GM12878 (cell line): ENCODE measurements at regions not wholly inside any gene's neighbourhood (a gene's known extent, or its start where the extent isn't known, plus 50 kb on each side); places are given as distances from the start of the nearest gene placed in this dataset.

Experiments
- ATAC-seq: fragments of 200-7000 bp; cut with Tn5 transposase; 3 replicates; pipeline ENCODE4 v1.9.1; 2020; ENCODE audit warnings: mild to moderate bottlenecking, moderate library complexity
- BruUV-seq: library from RNA; stranded (reverse); fragments of 400-500 nt; replicated peaks from 2 replicates; lab custom pipeline; 2021; lab: Mats Ljungman, UMichigan
- CTCF ChIA-PET: fragments of 300-600 bp; sonication (Branson Sonifier 250); formaldehyde crosslinking; extraction: SDS; loops from one replicate; lab custom pipeline; 2021; ENCODE audit warnings: inconsistent platforms; lab: Yijun Ruan, JAX
- POLR2A ChIA-PET: fragments of 350-600 bp; formaldehyde crosslinking; extraction: SDS; loops from one replicate; lab custom pipeline; 2021; ENCODE audit warnings: inconsistent platforms; lab: Charles Lee
- RAD21 ChIA-PET: fragments of 300-600 bp; sonication (Branson Sonifier 250); formaldehyde crosslinking; loops from one replicate; lab custom pipeline; 2023; ENCODE audit warnings: antibody characterized with exemption; ENCODE audit not compliant: unreplicated experiment; lab: Charles Lee
- SMC1A ChIA-PET: fragments of 300-600 bp; sonication (Branson Sonifier 250); formaldehyde crosslinking; loops from one replicate; lab custom pipeline; 2023; ENCODE audit not compliant: unreplicated experiment, uncharacterized antibody; lab: Charles Lee
- DNase-seq: peaks from one replicate; pipeline ENCODE4 v3.0.0-alpha.2; 2011; ENCODE audit warnings: low read depth, low spot score
- FAIRE-seq: peaks from 3 replicates; lab custom pipeline; 2011; peaks lifted over from hg19 to GRCh38; lab: Jason Lieb, UNC
- H2AFZ ChIP-seq: 2 replicates; pipeline ENCODE4 v1.6.0; 2011; ENCODE audit warnings: low read depth, low read length, control low read depth; ENCODE audit not compliant: control insufficient read depth
- H3K27ac ChIP-seq: 2 replicates; pipeline ENCODE4 v1.5.1; 2011; ENCODE audit warnings: control low read depth; ENCODE audit not compliant: control insufficient read depth, insufficient read depth
- H3K27me3 ChIP-seq, 2 experiments: replicated peaks in 1 of 2; 2 replicates each; pipeline versions ENCODE4 v1.6.0 to v1.6.1; 2011; ENCODE audit warnings: low read length in 1 of 2; ENCODE audit not compliant: control insufficient read depth in 2 of 2, insufficient read depth in 2 of 2
- H3K36me3 ChIP-seq, 2 experiments: 2 replicates each; pipeline ENCODE4 v1.5.1; 2011; ENCODE audit warnings: low read length in 1 of 2; ENCODE audit not compliant: control insufficient read depth in 2 of 2, insufficient read depth in 2 of 2
- H3K4me1 ChIP-seq: 2 replicates; pipeline ENCODE4 v1.6.1; 2011; ENCODE audit warnings: mild to moderate bottlenecking, low read length, moderate library complexity, mixed read lengths; ENCODE audit not compliant: control insufficient read depth, insufficient read depth
- H3K4me2 ChIP-seq: 2 replicates; pipeline ENCODE4 v1.6.0; 2011; ENCODE audit warnings: control low read depth; ENCODE audit not compliant: control insufficient read depth, insufficient read depth
- H3K4me3 ChIP-seq: fragments of 200-600 bp; sonication (generic); 2 replicates; pipeline ENCODE4 v1.5.1; 2016
- H3K79me2 ChIP-seq: 2 replicates; pipeline ENCODE4 v1.6.0; 2011; ENCODE audit warnings: low read length; ENCODE audit not compliant: control insufficient read depth, insufficient read depth
- H3K9ac ChIP-seq: 2 replicates; pipeline ENCODE4 v1.8.0; 2011; ENCODE audit warnings: low read length, control low read depth, mixed read lengths; ENCODE audit not compliant: control insufficient read depth, insufficient read depth
- H3K9me3 ChIP-seq: replicated peaks from 3 replicates; pipeline ENCODE4 v1.5.1; 2011; ENCODE audit warnings: mild to moderate bottlenecking, low read length; ENCODE audit not compliant: control insufficient read depth, insufficient read depth
- H4K20me1 ChIP-seq: 2 replicates; pipeline ENCODE4 v1.6.0; 2011; ENCODE audit not compliant: control insufficient read depth, insufficient read depth
- CHD4 ChIP-seq: fragments of 200-600 bp; sonication (generic); IDR thresholded peaks from 2 replicates; pipeline ENCODE4 v1.6.1; 2016; ENCODE audit warnings: mild to moderate bottlenecking
- EP300 ChIP-seq, 2 experiments: fragments of 150-350 bp in 1 of 2; IDR thresholded peaks; 2 replicates each; pipeline ENCODE4 v1.6.1; 2011 to 2012; ENCODE audit warnings: low read depth in 2 of 2, low read length in 2 of 2, borderline replicate concordance in 1 of 2, improper control_type of control experiment in 1 of 2, inconsistent platforms in 1 of 2; ENCODE audit not compliant: control insufficient read depth in 1 of 2
- IKZF1 ChIP-seq: fragments of 450-650 bp; conservative IDR thresholded peaks from 2 replicates; pipeline ENCODE4 v1.6.1; 2017; ENCODE audit warnings: antibody characterized with exemption, mild to moderate bottlenecking
- MEF2A ChIP-seq: IDR thresholded peaks from 2 replicates; pipeline ENCODE4 v1.6.1; 2011; ENCODE audit warnings: low read depth, mild to moderate bottlenecking, low read length, moderate library complexity; ENCODE audit not compliant: insufficient read depth
- NFYA ChIP-seq: IDR thresholded peaks from 2 replicates; pipeline ENCODE4 v1.6.1; 2011; ENCODE audit warnings: low read depth, mild to moderate bottlenecking, low read length, improper control_type of control experiment, borderline replicate concordance
- PAX5 ChIP-seq: IDR thresholded peaks from 2 replicates; pipeline ENCODE4 v1.6.1; 2011; ENCODE audit warnings: low read depth, low read length, borderline replicate concordance
- SREBF1 ChIP-seq: IDR thresholded peaks from 2 replicates; pipeline ENCODE4 v1.6.1; 2012; ENCODE audit warnings: mild to moderate bottlenecking, low read length
- TARDBP ChIP-seq: IDR thresholded peaks from 2 replicates; pipeline ENCODE4 v1.6.1; 2016; ENCODE audit warnings: borderline replicate concordance
- TBL1XR1 ChIP-seq: IDR thresholded peaks from 2 replicates; pipeline ENCODE4 v1.6.1; 2012; ENCODE audit warnings: low read depth, low read length, improper control_type of control experiment
- YY1 ChIP-seq: IDR thresholded peaks from 2 replicates; pipeline ENCODE4 v1.6.1; 2011; ENCODE audit warnings: low read depth, mild to moderate bottlenecking, low read length
- ZNF207 ChIP-seq: fragments of 450-650 bp; IDR thresholded peaks from 2 replicates; pipeline ENCODE4 v1.6.1; 2014; ENCODE audit warnings: antibody characterized with exemption, mild to moderate bottlenecking, borderline replicate concordance
- WGBS: methylation state at CpG from one replicate; pipeline ENCODE4 v1.1.6; 2016; ENCODE audit warnings: low lambda C conversion rate; ENCODE audit not compliant: insufficient replicate concordance, insufficient coverage; ENCODE audit errors: missing lambda C conversion rate; 5-methylcytosine and 5-hydroxymethylcytosine counted together
- in situ Hi-C: fragments of 300-500 bp; cut with MboI; formaldehyde crosslinking; loops from 9 replicates; pipeline ENCODE4 v1.14.3; 2018; ENCODE audit warnings: mixed read lengths
- intact Hi-C: fragments of 100-400 bp; cut with micrococcal nuclease; formaldehyde crosslinking; loops from one replicate; pipeline ENCODE4 v1.14.2; 2022; ENCODE audit not compliant: unreplicated experiment
- TF ChIP-seq, protein P1 (sequence below): IDR thresholded peaks from 2 replicates; pipeline ENCODE4 v1.6.1; 2012; ENCODE audit warnings: low read length, inconsistent platforms
- TF ChIP-seq, protein P2 (sequence below): fragments of 450-650 bp; conservative IDR thresholded peaks from 2 replicates; pipeline ENCODE4 v1.6.1; 2017; ENCODE audit warnings: mild to moderate bottlenecking, moderate library complexity
- TF ChIP-seq, protein P3 (sequence below): fragments of 450-650 bp; IDR thresholded peaks from 2 replicates; pipeline ENCODE4 v1.6.1; 2017; ENCODE audit warnings: mild to moderate bottlenecking, moderate library complexity
- TF ChIP-seq, protein P4 (sequence below): fragments of 450-650 bp; IDR thresholded peaks from 2 replicates; pipeline ENCODE4 v1.6.1; 2017; ENCODE audit warnings: borderline replicate concordance
- TF ChIP-seq, protein P5 (sequence below): IDR thresholded peaks from 2 replicates; pipeline ENCODE4 v1.6.1; 2011; ENCODE audit warnings: low read depth, mild to moderate bottlenecking, low read length, moderate library complexity, borderline replicate concordance; ENCODE audit errors: extremely low read depth

DNA sequence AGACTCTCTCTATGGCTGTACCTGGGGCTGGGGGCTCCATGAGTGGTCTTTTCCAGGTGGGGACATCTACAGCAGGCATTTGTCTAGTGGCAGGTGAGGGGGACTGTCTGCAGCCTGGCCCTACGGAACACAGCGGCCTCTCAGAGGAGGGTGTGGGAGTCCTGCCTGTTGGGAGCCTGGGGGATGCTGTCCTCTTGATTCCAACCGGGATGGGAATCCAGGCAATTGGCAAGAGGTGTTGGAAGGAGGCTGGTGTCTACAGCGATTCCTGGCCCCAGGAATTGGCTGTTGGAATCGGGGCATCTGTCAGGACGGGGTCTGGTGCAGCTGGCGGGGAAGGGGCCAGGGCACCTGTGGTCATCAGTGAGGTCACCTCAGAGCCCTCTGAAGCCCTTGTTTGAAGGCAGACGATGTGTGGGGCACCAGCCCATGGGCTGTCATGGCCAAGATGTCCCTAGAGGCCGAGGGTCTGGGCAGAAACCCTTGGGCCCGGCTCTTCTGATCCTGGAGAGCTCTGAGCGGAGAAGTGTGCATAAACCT lies 386.3 kb downstream of the TMEM121 start:
- Histone ChIP-seq H4K20me1 (no peaks in the 10 kb centered on the region), H3K27ac (no peak overlapping the region), H3K9ac (no peak overlapping the region), H3K36me3 (no peaks in the 10 kb centered on the region), H2AFZ (no peak overlapping the region), H3K79me2 (peaks cover 50% of the 10 kb centered on the region), H3K4me2 (no peak overlapping the region), H3K9me3 (no peaks in the 10 kb centered on the region), H3K27me3 (no peaks in the 10 kb centered on the region), H3K4me3 (no peak overlapping the region), H3K4me1 (no peaks in the 10 kb centered on the region)
- RAD21 ChIA-PET, result no interaction called here
- no CpG with 5 or more reads among the region's 11 CpGs for WGBS
- CTCF ChIA-PET, result no interaction called here
- POLR2A ChIA-PET, result no interaction called here
- DNase-seq (no peak), ATAC-seq (no peak), FAIRE-seq (no peak)
- no TSS peak for BruUV-seq
- intact Hi-C loops (no loop called here), in situ Hi-C loops (no loop called here)
- SMC1A ChIA-PET, result no interaction called here
- no peak for TF ChIP-seq PAX5
- TF ChIP-seq EP300 (IDR thresholded peaks at IDR 0.05; ENCODE audit: borderline replicate concordance in 1 of 2, control insufficient read depth in 1 of 2, low read depth in 2 of 2, low read length in 2 of 2), result no peak
- TF ChIP-seq TBL1XR1, result no peak
- TF ChIP-seq, protein P1, sequence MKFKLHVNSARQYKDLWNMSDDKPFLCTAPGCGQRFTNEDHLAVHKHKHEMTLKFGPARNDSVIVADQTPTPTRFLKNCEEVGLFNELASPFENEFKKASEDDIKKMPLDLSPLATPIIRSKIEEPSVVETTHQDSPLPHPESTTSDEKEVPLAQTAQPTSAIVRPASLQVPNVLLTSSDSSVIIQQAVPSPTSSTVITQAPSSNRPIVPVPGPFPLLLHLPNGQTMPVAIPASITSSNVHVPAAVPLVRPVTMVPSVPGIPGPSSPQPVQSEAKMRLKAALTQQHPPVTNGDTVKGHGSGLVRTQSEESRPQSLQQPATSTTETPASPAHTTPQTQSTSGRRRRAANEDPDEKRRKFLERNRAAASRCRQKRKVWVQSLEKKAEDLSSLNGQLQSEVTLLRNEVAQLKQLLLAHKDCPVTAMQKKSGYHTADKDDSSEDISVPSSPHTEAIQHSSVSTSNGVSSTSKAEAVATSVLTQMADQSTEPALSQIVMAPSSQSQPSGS, result no peak
- no peak for TF ChIP-seq MEF2A
- TF ChIP-seq, protein P2, sequence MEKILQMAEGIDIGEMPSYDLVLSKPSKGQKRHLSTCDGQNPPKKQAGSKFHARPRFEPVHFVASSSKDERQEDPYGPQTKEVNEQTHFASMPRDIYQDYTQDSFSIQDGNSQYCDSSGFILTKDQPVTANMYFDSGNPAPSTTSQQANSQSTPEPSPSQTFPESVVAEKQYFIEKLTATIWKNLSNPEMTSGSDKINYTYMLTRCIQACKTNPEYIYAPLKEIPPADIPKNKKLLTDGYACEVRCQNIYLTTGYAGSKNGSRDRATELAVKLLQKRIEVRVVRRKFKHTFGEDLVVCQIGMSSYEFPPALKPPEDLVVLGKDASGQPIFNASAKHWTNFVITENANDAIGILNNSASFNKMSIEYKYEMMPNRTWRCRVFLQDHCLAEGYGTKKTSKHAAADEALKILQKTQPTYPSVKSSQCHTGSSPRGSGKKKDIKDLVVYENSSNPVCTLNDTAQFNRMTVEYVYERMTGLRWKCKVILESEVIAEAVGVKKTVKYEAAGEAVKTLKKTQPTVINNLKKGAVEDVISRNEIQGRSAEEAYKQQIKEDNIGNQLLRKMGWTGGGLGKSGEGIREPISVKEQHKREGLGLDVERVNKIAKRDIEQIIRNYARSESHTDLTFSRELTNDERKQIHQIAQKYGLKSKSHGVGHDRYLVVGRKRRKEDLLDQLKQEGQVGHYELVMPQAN, result no peak
- TF ChIP-seq, protein P3, sequence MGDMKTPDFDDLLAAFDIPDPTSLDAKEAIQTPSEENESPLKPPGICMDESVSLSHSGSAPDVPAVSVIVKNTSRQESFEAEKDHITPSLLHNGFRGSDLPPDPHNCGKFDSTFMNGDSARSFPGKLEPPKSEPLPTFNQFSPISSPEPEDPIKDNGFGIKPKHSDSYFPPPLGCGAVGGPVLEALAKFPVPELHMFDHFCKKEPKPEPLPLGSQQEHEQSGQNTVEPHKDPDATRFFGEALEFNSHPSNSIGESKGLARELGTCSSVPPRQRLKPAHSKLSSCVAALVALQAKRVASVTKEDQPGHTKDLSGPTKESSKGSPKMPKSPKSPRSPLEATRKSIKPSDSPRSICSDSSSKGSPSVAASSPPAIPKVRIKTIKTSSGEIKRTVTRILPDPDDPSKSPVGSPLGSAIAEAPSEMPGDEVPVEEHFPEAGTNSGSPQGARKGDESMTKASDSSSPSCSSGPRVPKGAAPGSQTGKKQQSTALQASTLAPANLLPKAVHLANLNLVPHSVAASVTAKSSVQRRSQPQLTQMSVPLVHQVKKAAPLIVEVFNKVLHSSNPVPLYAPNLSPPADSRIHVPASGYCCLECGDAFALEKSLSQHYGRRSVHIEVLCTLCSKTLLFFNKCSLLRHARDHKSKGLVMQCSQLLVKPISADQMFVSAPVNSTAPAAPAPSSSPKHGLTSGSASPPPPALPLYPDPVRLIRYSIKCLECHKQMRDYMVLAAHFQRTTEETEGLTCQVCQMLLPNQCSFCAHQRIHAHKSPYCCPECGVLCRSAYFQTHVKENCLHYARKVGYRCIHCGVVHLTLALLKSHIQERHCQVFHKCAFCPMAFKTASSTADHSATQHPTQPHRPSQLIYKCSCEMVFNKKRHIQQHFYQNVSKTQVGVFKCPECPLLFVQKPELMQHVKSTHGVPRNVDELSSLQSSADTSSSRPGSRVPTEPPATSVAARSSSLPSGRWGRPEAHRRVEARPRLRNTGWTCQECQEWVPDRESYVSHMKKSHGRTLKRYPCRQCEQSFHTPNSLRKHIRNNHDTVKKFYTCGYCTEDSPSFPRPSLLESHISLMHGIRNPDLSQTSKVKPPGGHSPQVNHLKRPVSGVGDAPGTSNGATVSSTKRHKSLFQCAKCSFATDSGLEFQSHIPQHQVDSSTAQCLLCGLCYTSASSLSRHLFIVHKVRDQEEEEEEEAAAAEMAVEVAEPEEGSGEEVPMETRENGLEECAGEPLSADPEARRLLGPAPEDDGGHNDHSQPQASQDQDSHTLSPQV, result no peak
- TF ChIP-seq ZNF207, result no peak
- no peak for TF ChIP-seq TARDBP
- TF ChIP-seq, protein P4, sequence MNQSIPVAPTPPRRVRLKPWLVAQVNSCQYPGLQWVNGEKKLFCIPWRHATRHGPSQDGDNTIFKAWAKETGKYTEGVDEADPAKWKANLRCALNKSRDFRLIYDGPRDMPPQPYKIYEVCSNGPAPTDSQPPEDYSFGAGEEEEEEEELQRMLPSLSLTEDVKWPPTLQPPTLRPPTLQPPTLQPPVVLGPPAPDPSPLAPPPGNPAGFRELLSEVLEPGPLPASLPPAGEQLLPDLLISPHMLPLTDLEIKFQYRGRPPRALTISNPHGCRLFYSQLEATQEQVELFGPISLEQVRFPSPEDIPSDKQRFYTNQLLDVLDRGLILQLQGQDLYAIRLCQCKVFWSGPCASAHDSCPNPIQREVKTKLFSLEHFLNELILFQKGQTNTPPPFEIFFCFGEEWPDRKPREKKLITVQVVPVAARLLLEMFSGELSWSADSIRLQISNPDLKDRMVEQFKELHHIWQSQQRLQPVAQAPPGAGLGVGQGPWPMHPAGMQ, result no peak
- TF ChIP-seq NFYA, result no peak
- no peak for TF ChIP-seq SREBF1
- TF ChIP-seq, protein P5, sequence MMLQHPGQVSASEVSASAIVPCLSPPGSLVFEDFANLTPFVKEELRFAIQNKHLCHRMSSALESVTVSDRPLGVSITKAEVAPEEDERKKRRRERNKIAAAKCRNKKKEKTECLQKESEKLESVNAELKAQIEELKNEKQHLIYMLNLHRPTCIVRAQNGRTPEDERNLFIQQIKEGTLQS, result no peak
- no peak for TF ChIP-seq IKZF1
- no peak for TF ChIP-seq YY1
- TF ChIP-seq CHD4, result no peak
